ENCODE measurements at regions not wholly inside any gene's neighbourhood (a gene's known extent, or its start where the extent isn't known, plus 50 kb on each side); places are given as distances from the start of the nearest gene placed in this dataset.

DNA sequence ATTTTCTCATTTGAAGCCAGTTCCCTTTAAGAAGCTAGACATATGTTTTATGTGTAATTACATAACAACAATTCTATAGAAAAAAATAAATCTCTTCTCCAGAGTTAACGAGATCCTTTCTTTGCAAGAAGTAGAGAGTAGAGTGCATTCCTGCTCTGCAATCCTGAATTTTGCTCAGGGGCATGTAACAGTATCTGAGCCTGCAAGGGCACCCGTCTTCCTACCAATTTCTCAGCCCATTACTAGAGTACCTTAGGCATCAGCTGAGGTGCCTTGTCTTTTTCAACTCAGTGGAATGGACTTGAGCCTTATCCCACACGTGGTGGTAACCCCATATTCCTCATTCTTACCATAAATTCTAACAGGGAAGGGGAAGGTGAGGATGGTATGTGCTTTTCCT is 205.9 kb downstream of the IKZF2 start:
- no peak overlapping the region for H3K27ac ChIP-seq (ENCODE audit: extremely low read depth, low read depth, low read length)
- H3K9me3 ChIP-seq (ENCODE audit: control insufficient read depth, insufficient read depth, low read depth, low read length): no peaks in the 10 kb centered on the region
- H3K4me3 ChIP-seq (ENCODE audit: low read depth, low read length): no peak overlapping the region
- CTCF ChIA-PET: interaction anchor here (0.5 kb wide), 1 partner anchor 840 kb away, joined by 3 read pairs; no protein-coding TSS in a partner anchor
- no peaks in the 10 kb centered on the region for H3K36me3 ChIP-seq (ENCODE audit: control insufficient read depth in 2 of 2, insufficient read depth in 1 of 2, low read length in 2 of 2)
- H3K4me1 ChIP-seq (ENCODE audit: control insufficient read depth, insufficient read depth, low read length): peaks cover 6% of the 10 kb centered on the region
- POLR2A ChIA-PET: no interaction called here
- TF ChIP-seq ZNF366 (tag by site-specific recombination; conservative IDR thresholded peaks at IDR 0.05) (no peak), ZNF623 (tag by site-specific recombination; IDR thresholded peaks at IDR 0.05) (no peak), REPIN1 (tag by site-specific recombination; IDR thresholded peaks at IDR 0.05; ENCODE audit: low read depth) (no peak), ZNF585B (tag by site-specific recombination; IDR thresholded peaks at IDR 0.05) (no peak)
- TF ChIP-seq, protein P1, sequence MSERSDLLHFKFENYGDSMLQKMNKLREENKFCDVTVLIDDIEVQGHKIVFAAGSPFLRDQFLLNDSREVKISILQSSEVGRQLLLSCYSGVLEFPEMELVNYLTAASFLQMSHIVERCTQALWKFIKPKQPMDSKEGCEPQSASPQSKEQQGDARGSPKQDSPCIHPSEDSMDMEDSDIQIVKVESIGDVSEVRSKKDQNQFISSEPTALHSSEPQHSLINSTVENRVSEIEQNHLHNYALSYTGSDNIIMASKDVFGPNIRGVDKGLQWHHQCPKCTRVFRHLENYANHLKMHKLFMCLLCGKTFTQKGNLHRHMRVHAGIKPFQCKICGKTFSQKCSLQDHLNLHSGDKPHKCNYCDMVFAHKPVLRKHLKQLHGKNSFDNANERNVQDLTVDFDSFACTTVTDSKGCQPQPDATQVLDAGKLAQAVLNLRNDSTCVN (tag by site-specific recombination; optimal IDR thresholded peaks at IDR 0.05): no peak

DNA sequence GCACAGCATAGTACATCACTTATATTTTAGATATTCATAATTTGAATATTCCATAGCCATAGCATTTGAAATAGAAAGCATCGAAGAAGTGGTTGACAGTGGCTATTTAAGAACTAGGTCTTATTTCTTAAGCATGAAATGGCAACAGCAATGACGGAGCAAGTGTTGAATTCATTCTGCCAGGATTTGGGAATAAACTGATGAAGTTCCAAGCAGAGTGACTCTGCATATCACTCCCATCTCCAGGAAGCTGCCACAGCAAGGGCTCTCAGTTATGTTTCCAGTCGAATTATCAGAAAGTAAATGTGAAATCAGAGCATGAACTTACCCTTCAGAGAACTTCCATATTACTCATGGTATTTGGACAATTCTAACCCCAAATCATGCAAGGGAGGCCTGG is 208.1 kb downstream of the IKZF2 start:
- no peak for TF ChIP-seq ZNF626 (tag by site-specific recombination; IDR thresholded peaks at IDR 0.05)
- no peak for TF ChIP-seq ZNF571 (tag by site-specific recombination; IDR thresholded peaks at IDR 0.05)
- no peak for TF ChIP-seq ZNF394 (tag by site-specific recombination; IDR thresholded peaks at IDR 0.05; ENCODE audit: borderline replicate concordance)
- no peak for TF ChIP-seq ZNF121 (tag by site-specific recombination; IDR thresholded peaks at IDR 0.05)
- no peak for TF ChIP-seq ZNF624 (tag by site-specific recombination; IDR thresholded peaks at IDR 0.05)
- TF ChIP-seq, protein P2, sequence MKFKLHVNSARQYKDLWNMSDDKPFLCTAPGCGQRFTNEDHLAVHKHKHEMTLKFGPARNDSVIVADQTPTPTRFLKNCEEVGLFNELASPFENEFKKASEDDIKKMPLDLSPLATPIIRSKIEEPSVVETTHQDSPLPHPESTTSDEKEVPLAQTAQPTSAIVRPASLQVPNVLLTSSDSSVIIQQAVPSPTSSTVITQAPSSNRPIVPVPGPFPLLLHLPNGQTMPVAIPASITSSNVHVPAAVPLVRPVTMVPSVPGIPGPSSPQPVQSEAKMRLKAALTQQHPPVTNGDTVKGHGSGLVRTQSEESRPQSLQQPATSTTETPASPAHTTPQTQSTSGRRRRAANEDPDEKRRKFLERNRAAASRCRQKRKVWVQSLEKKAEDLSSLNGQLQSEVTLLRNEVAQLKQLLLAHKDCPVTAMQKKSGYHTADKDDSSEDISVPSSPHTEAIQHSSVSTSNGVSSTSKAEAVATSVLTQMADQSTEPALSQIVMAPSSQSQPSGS (tag by site-specific recombination; IDR thresholded peaks at IDR 0.05; ENCODE audit: low read depth): no peak
- TF ChIP-seq SCRT1 (tag by site-specific recombination; IDR thresholded peaks at IDR 0.05; ENCODE audit: borderline replicate concordance): no peak
- TF ChIP-seq, protein P3, sequence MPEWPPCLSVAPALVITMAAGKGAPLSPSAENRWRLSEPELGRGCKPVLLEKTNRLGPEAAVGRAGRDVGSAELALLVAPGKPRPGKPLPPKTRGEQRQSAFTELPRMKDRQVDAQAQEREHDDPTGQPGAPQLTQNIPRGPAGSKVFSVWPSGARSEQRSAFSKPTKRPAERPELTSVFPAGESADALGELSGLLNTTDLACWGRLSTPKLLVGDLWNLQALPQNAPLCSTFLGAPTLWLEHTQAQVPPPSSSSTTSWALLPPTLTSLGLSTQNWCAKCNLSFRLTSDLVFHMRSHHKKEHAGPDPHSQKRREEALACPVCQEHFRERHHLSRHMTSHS (tag by site-specific recombination; IDR thresholded peaks at IDR 0.05): no peak
- TF ChIP-seq, protein P4, sequence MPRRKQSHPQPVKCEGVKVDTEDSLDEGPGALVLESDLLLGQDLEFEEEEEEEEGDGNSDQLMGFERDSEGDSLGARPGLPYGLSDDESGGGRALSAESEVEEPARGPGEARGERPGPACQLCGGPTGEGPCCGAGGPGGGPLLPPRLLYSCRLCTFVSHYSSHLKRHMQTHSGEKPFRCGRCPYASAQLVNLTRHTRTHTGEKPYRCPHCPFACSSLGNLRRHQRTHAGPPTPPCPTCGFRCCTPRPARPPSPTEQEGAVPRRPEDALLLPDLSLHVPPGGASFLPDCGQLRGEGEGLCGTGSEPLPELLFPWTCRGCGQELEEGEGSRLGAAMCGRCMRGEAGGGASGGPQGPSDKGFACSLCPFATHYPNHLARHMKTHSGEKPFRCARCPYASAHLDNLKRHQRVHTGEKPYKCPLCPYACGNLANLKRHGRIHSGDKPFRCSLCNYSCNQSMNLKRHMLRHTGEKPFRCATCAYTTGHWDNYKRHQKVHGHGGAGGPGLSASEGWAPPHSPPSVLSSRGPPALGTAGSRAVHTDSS (tag by site-specific recombination; IDR thresholded peaks at IDR 0.05): no peak
- TF ChIP-seq ZNF138 (tag by site-specific recombination; IDR thresholded peaks at IDR 0.05; ENCODE audit: borderline replicate concordance): no peak
- no peak for TF ChIP-seq ZNF658 (tag by site-specific recombination; IDR thresholded peaks at IDR 0.05)
- no peak for TF ChIP-seq ZNF214 (tag by site-specific recombination; IDR thresholded peaks at IDR 0.05; ENCODE audit: borderline replicate concordance)
- TF ChIP-seq BCL11B (tag by site-specific recombination; IDR thresholded peaks at IDR 0.05; ENCODE audit: low read depth): no peak
- TF ChIP-seq, protein P5, sequence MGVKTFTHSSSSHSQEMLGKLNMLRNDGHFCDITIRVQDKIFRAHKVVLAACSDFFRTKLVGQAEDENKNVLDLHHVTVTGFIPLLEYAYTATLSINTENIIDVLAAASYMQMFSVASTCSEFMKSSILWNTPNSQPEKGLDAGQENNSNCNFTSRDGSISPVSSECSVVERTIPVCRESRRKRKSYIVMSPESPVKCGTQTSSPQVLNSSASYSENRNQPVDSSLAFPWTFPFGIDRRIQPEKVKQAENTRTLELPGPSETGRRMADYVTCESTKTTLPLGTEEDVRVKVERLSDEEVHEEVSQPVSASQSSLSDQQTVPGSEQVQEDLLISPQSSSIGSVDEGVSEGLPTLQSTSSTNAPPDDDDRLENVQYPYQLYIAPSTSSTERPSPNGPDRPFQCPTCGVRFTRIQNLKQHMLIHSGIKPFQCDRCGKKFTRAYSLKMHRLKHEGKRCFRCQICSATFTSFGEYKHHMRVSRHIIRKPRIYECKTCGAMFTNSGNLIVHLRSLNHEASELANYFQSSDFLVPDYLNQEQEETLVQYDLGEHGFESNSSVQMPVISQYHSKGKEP (tag by site-specific recombination; IDR thresholded peaks at IDR 0.05): no peak
- TF ChIP-seq RBAK (tag by site-specific recombination; IDR thresholded peaks at IDR 0.05): no peak
- no peak for TF ChIP-seq ZNF548 (tag by site-specific recombination; IDR thresholded peaks at IDR 0.05)
- TF ChIP-seq ZNF776 (tag by site-specific recombination; IDR thresholded peaks at IDR 0.05; ENCODE audit: borderline replicate concordance): no peak
- TF ChIP-seq OSR2 (tag by site-specific recombination; IDR thresholded peaks at IDR 0.05): no peak
- TF ChIP-seq, protein P6, sequence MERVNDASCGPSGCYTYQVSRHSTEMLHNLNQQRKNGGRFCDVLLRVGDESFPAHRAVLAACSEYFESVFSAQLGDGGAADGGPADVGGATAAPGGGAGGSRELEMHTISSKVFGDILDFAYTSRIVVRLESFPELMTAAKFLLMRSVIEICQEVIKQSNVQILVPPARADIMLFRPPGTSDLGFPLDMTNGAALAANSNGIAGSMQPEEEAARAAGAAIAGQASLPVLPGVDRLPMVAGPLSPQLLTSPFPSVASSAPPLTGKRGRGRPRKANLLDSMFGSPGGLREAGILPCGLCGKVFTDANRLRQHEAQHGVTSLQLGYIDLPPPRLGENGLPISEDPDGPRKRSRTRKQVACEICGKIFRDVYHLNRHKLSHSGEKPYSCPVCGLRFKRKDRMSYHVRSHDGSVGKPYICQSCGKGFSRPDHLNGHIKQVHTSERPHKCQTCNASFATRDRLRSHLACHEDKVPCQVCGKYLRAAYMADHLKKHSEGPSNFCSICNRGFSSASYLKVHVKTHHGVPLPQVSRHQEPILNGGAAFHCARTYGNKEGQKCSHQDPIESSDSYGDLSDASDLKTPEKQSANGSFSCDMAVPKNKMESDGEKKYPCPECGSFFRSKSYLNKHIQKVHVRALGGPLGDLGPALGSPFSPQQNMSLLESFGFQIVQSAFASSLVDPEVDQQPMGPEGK (tag by site-specific recombination; IDR thresholded peaks at IDR 0.05): no peak
- Histone ChIP-seq H3K27ac (ENCODE audit: extremely low read depth, low read depth, low read length) (no peak overlapping the region), H3K36me3 (ENCODE audit: control insufficient read depth in 2 of 2, insufficient read depth in 1 of 2, low read length in 2 of 2) (no peaks in the 10 kb centered on the region), H3K4me1 (ENCODE audit: control insufficient read depth, insufficient read depth, low read length) (peaks cover 12% of the 10 kb centered on the region), H3K4me3 (ENCODE audit: low read depth, low read length) (no peak overlapping the region), H3K9me3 (ENCODE audit: control insufficient read depth, insufficient read depth, low read depth, low read length) (no peaks in the 10 kb centered on the region)
- ChIA-PET POLR2A (no interaction called here), CTCF (no interaction called here)

All from HEK293 (cell line).